ENCODE measurements at regions not wholly inside any gene's neighbourhood (a gene's known extent, or its start where the extent isn't known, plus 50 kb on each side); places are given as distances from the start of the nearest gene placed in this dataset.

GRCh38 chr5:91281401-91281800 is 101.7 kb downstream of the ARRDC3 start:
- intact Hi-C loops (cut with micrococcal nuclease; ENCODE audit: unreplicated experiment): loop anchor here (2.0 to 10.0 kb wide), 2 partner anchors 99 to 177 kb away; no protein-coding TSS in a partner anchor
- ChIA-PET POLR2A (ENCODE audit: low non-redundant PET) (no interaction called here), CTCF (no interaction called here)

GRCh38 chr5:91280362-91281269 is 102.5 kb downstream of the ARRDC3 start:
- Histone ChIP-seq H3K4me1 (ENCODE audit: insufficient read depth, low read length, poor library complexity, severe bottlenecking) (peaks cover 22% of the 10 kb centered on the region), H3K27ac (ENCODE audit: low read depth, low read length, poor library complexity, severe bottlenecking) (peak overlapping the region; percentile 87)
- TF ChIP-seq CTCF (conservative IDR thresholded peaks at IDR 0.05; ENCODE audit: low read depth, low read length) (no peak), EZH2 (IDR thresholded peaks at IDR 0.05; ENCODE audit: borderline replicate concordance, low read depth, low read length, poor library complexity, severe bottlenecking) (no peak)

More at GRCh38 chr5:91281401-91281800, 101.7 kb downstream of the ARRDC3 start:
- Histone ChIP-seq H3K9me3 (ENCODE audit: low read depth, low read length, poor library complexity, severe bottlenecking) (no peaks in the 10 kb centered on the region), H3K4me3 (ENCODE audit: low read depth, low read length, poor library complexity, severe bottlenecking) (no peak overlapping the region), H3K4me1 (ENCODE audit: insufficient read depth, low read length, poor library complexity, severe bottlenecking) (peaks cover 22% of the 10 kb centered on the region), H3K36me3 (ENCODE audit: insufficient read depth, low read length, poor library complexity, severe bottlenecking) (no peaks in the 10 kb centered on the region), H3K27me3 (replicated peaks; ENCODE audit: insufficient read depth, low read depth, low read length, poor library complexity) (no peaks in the 10 kb centered on the region), H3K27ac (ENCODE audit: low read depth, low read length, poor library complexity, severe bottlenecking) (peak overlapping the region; percentile 87)
- no TSS peak for BruUV-seq (replicated peaks)
- no peak for DNase-seq (ENCODE audit: low spot score)
- TF ChIP-seq CTCF (conservative IDR thresholded peaks at IDR 0.05; ENCODE audit: low read depth, low read length) (no peak), EZH2 (IDR thresholded peaks at IDR 0.05; ENCODE audit: borderline replicate concordance, low read depth, low read length, poor library complexity, severe bottlenecking) (no peak)

GRCh38 chr5:91277840-91278239 is 105.3 kb downstream of the ARRDC3 start:
- intact Hi-C loops (cut with micrococcal nuclease; ENCODE audit: unreplicated experiment): no loop called here
- Histone ChIP-seq H3K4me1 (ENCODE audit: insufficient read depth, low read length, poor library complexity, severe bottlenecking) (peaks cover 22% of the 10 kb centered on the region), H3K36me3 (ENCODE audit: insufficient read depth, low read length, poor library complexity, severe bottlenecking) (no peaks in the 10 kb centered on the region), H3K4me3 (ENCODE audit: low read depth, low read length, poor library complexity, severe bottlenecking) (no peak overlapping the region), H3K27me3 (replicated peaks; ENCODE audit: insufficient read depth, low read depth, low read length, poor library complexity) (no peaks in the 10 kb centered on the region), H3K9me3 (ENCODE audit: low read depth, low read length, poor library complexity, severe bottlenecking) (no peaks in the 10 kb centered on the region), H3K27ac (ENCODE audit: low read depth, low read length, poor library complexity, severe bottlenecking) (no peak overlapping the region)
- no peak for DNase-seq (ENCODE audit: low spot score)
- ChIA-PET POLR2A (ENCODE audit: low non-redundant PET) (no interaction called here), CTCF (no interaction called here)
- TF ChIP-seq EZH2 (IDR thresholded peaks at IDR 0.05; ENCODE audit: borderline replicate concordance, low read depth, low read length, poor library complexity, severe bottlenecking) (no peak), CTCF (conservative IDR thresholded peaks at IDR 0.05; ENCODE audit: low read depth, low read length) (no peak)
- BruUV-seq (replicated peaks): no TSS peak

More at GRCh38 chr5:91280362-91281269, 102.5 kb downstream of the ARRDC3 start:
- CTCF ChIA-PET: no interaction called here
- BruUV-seq (replicated peaks): TSS peak; percentile 93
- peak; percentile 96 for DNase-seq (ENCODE audit: low spot score)
- POLR2A ChIA-PET (ENCODE audit: low non-redundant PET): interaction anchor here (0.7 kb wide), 1 partner anchor 89 kb away, joined by 3 read pairs; no protein-coding TSS in a partner anchor
- Histone ChIP-seq H3K36me3 (ENCODE audit: insufficient read depth, low read length, poor library complexity, severe bottlenecking) (no peaks in the 10 kb centered on the region), H3K4me3 (ENCODE audit: low read depth, low read length, poor library complexity, severe bottlenecking) (peak overlapping the region; percentile 50), H3K9me3 (ENCODE audit: low read depth, low read length, poor library complexity, severe bottlenecking) (no peaks in the 10 kb centered on the region), H3K27me3 (replicated peaks; ENCODE audit: insufficient read depth, low read depth, low read length, poor library complexity) (no peaks in the 10 kb centered on the region)
- intact Hi-C loops (cut with micrococcal nuclease; ENCODE audit: unreplicated experiment): loop anchor here (2.0 to 10.0 kb wide), 2 partner anchors 100 to 176 kb away; no protein-coding TSS in a partner anchor

Data from A673 (cell line).